ENCODE measurements at regions not wholly inside any gene's neighbourhood (a gene's known extent, or its start where the extent isn't known, plus 50 kb on each side); places are given as distances from the start of the nearest gene placed in this dataset.
"Not testable (repeated sequence)": the region's sequence is repeated elsewhere in the genome, so short reads cannot be mapped to it uniquely, and the experiment has no call there.

DNA sequence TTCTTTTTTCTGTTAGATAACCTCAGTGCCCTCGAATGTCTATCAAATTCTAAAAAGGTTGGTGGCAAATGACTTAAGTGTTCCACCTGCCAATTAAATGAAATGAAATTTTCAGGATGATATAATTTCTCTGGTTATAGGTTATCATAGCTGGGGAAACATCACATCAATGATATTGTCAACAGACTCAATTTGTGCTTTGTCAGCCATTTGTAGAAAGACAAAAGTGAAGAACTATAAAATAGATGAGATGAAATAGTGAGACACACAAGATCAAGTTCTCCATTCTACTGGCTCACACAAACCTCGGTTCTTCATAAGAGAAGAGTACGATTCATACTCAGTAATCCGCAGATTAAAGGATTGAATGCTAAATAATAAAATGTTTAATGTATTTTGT is 1443.2 kb upstream of the FLRT2 start:
- no peaks in the 10 kb centered on the region for H3K27me3 Mint-ChIP-seq (ENCODE audit: low read depth)

GRCh38 chr14:84087986-84088531 is 1441.9 kb upstream of the FLRT2 start:
- no peak overlapping the region for H3K4me3 Mint-ChIP-seq
- ATAC-seq (no peak), DNase-seq (no peak)
- H3K4me1 Mint-ChIP-seq (ENCODE audit: low read depth): no peaks in the 10 kb centered on the region
- H3K36me3 Mint-ChIP-seq (ENCODE audit: insufficient read depth): no peaks in the 10 kb centered on the region
- peaks cover 15% of the 10 kb centered on the region for H3K9me3 Mint-ChIP-seq
- H3K27me3 Mint-ChIP-seq (ENCODE audit: low read depth): no peaks in the 10 kb centered on the region

More for the DNA sequence above, 1443.2 kb upstream of the FLRT2 start:
- Mint-ChIP-seq H3K36me3 (ENCODE audit: insufficient read depth) (no peaks in the 10 kb centered on the region), H3K4me1 (ENCODE audit: low read depth) (no peaks in the 10 kb centered on the region), H3K4me3 (no peak overlapping the region), H3K9me3 (peaks cover 20% of the 10 kb centered on the region)
- ATAC-seq (no peak), DNase-seq (no peak)

DNA sequence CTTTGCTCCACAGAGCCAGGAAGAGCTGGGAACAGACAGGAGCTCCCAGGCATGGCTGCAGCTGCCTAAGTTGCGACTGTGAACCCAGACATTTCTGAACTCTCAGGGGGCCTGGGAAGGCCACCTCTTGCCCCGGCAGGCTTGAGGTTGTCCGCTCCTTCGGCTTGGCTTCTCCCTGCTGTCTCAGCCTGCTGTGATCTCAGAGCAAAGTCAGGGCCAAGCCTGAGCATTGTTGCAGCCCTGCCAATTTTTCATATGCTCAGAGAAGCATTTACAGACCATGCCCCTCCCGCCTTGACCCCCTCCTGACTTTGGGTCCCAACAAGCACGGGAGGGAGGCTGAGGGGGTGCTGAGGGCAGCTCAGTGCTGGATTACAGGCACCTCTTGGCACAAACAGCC is 1439.1 kb upstream of the FLRT2 start:
- Mint-ChIP-seq H3K4me3 (no peak overlapping the region), H3K9me3 (peaks cover 19% of the 10 kb centered on the region), H3K4me1 (ENCODE audit: low read depth) (no peaks in the 10 kb centered on the region), H3K36me3 (ENCODE audit: insufficient read depth) (no peaks in the 10 kb centered on the region), H3K27me3 (ENCODE audit: low read depth) (no peaks in the 10 kb centered on the region)
- ATAC-seq (no peak), DNase-seq (no peak)

GRCh38 chr14:84095681-84096080 is 1434.3 kb upstream of the FLRT2 start:
- H3K9me3 Mint-ChIP-seq: peaks cover 15% of the 10 kb centered on the region
- ATAC-seq: no peak
- H3K4me1 Mint-ChIP-seq (ENCODE audit: low read depth): no peaks in the 10 kb centered on the region
- H3K27me3 Mint-ChIP-seq (ENCODE audit: low read depth): no peaks in the 10 kb centered on the region
- H3K36me3 Mint-ChIP-seq (ENCODE audit: insufficient read depth): no peaks in the 10 kb centered on the region
- no peak for DNase-seq
- H3K4me3 Mint-ChIP-seq: no peak overlapping the region

DNA sequence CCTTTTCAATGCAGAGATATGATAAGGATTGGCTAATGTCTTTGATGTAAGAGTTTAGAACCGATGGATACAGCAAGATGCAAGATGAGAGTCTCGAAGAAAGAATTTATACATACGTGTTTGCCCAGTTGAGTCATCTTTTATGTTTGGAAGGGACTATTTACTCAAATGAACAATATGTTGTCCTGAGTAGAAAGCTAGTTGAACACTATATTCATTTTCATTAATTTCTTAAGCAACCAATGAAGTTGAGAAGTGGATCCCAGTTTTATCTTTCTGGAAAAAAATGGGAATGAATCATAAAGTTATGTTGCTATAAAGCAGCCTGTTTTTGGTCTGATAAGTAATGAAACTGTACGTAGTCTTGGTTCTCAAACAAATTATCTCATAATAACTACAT is 1431.7 kb upstream of the FLRT2 start:
- Mint-ChIP-seq H3K27me3 (ENCODE audit: low read depth) (no peaks in the 10 kb centered on the region), H3K36me3 (ENCODE audit: insufficient read depth) (no peaks in the 10 kb centered on the region), H3K4me1 (ENCODE audit: low read depth) (no peaks in the 10 kb centered on the region), H3K9me3 (peaks cover 29% of the 10 kb centered on the region), H3K4me3 (no peak overlapping the region)
- ATAC-seq (no peak), DNase-seq (no peak)

DNA sequence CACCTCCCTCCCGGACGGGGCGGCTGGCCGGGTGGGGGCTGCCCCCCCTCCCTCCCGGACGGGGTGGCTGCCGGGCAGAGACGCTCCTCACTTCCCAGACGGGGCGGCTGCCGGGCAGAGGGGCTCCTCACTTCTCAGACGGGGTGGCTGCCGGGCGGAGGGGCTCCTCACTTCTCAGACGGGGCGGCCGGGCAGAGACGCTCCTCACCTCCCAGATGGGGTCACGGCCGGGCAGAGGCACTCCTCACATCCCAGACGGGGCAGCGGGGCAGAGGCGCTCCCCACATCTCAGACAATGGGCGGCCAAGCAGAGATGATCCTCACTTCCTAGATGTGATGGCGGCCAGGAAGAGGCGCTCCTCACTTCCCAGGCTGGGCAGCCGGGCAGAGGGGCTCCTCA is 1430.4 kb upstream of the FLRT2 start:
- H3K27me3 Mint-ChIP-seq (ENCODE audit: low read depth); H3K4me1 Mint-ChIP-seq (ENCODE audit: low read depth); H3K4me3 Mint-ChIP-seq; ATAC-seq; H3K36me3 Mint-ChIP-seq (ENCODE audit: insufficient read depth); DNase-seq: not testable (repeated sequence)
- H3K9me3 Mint-ChIP-seq: peaks cover 33% of the 10 kb centered on the region

GRCh38 chr14:84107835-84108343 is 1422.1 kb upstream of the FLRT2 start:
- H3K4me3 Mint-ChIP-seq: no peak overlapping the region
- H3K36me3 Mint-ChIP-seq (ENCODE audit: insufficient read depth): no peaks in the 10 kb centered on the region
- DNase-seq: no peak
- peaks cover 21% of the 10 kb centered on the region for H3K9me3 Mint-ChIP-seq
- ATAC-seq: no peak
- no peaks in the 10 kb centered on the region for H3K27me3 Mint-ChIP-seq (ENCODE audit: low read depth)
- H3K4me1 Mint-ChIP-seq (ENCODE audit: low read depth): no peaks in the 10 kb centered on the region

GRCh38 chr14:84108746-84109457 is 1421.0 kb upstream of the FLRT2 start:
- no peak for ATAC-seq

DNA sequence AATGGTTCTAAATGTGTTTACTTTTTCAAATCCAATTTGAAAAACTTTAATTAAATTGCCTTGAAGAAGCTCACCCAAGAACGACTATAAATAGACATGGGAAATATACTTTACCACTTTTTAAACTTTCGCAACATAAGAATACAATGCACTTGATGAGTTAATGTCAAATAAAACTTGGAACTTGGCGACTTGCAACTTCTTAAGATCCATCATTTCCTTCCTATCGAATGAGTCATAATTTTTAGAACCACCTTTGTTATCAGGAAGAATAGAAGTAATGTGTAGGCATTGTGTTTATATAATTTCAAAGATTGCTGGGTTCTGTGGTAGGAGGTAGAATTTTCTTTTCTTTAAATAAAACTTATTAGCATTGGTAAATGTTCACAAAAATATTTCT is 1417.4 kb upstream of the FLRT2 start:
- H3K4me1 Mint-ChIP-seq (ENCODE audit: low read depth): no peaks in the 10 kb centered on the region
- no peaks in the 10 kb centered on the region for H3K27me3 Mint-ChIP-seq (ENCODE audit: low read depth)
- ATAC-seq (no peak), DNase-seq (no peak)
- no peak overlapping the region for H3K4me3 Mint-ChIP-seq
- H3K9me3 Mint-ChIP-seq: peaks cover 10% of the 10 kb centered on the region
- H3K36me3 Mint-ChIP-seq (ENCODE audit: insufficient read depth): no peaks in the 10 kb centered on the region

More at GRCh38 chr14:84108746-84109457, 1421.0 kb upstream of the FLRT2 start:
- Mint-ChIP-seq H3K4me1 (ENCODE audit: low read depth) (no peaks in the 10 kb centered on the region), H3K36me3 (ENCODE audit: insufficient read depth) (no peaks in the 10 kb centered on the region), H3K9me3 (peaks cover 21% of the 10 kb centered on the region), H3K27me3 (ENCODE audit: low read depth) (no peaks in the 10 kb centered on the region), H3K4me3 (no peak overlapping the region)
- DNase-seq: no peak

- H3K27me3 Mint-ChIP-seq (ENCODE audit: low read depth): no peaks in the 10 kb centered on the region
- DNase-seq: no peak
- ATAC-seq: no peak
- no peaks in the 10 kb centered on the region for H3K4me1 Mint-ChIP-seq (ENCODE audit: low read depth)
- no peaks in the 10 kb centered on the region for H3K9me3 Mint-ChIP-seq
- no peak overlapping the region for H3K4me3 Mint-ChIP-seq
- no peaks in the 10 kb centered on the region for H3K36me3 Mint-ChIP-seq (ENCODE audit: insufficient read depth)
These were observed 1404.3 kb upstream of the FLRT2 start for GRCh38 chr14:84125676-84126075.

DNA sequence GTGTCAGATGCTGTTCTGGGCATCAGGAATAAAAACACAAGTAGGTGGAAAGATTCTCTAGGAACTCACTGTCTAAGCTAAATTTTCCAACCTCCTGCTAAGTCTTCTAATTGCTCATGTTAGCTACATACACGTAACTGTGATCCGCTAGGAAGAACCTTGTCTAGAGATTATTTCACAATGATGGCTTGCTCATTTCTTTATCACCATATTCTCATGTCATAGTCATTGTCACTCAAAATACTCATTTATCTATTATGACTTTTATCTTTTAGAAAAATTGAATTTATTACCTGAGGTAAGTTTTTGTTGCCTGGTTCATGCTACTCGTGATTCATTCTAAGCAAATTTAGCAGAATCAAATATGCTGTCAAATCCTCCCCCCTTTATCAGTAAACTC is 1402.4 kb upstream of the FLRT2 start:
- H3K27me3 Mint-ChIP-seq (ENCODE audit: low read depth): no peaks in the 10 kb centered on the region
- DNase-seq: no peak
- no peaks in the 10 kb centered on the region for H3K4me1 Mint-ChIP-seq (ENCODE audit: low read depth)
- no peak for ATAC-seq
- no peaks in the 10 kb centered on the region for H3K36me3 Mint-ChIP-seq (ENCODE audit: insufficient read depth)
- no peaks in the 10 kb centered on the region for H3K9me3 Mint-ChIP-seq
- H3K4me3 Mint-ChIP-seq: no peak overlapping the region

GRCh38 chr14:84128050-84128449 is 1401.9 kb upstream of the FLRT2 start:
- Mint-ChIP-seq H3K27me3 (ENCODE audit: low read depth) (no peaks in the 10 kb centered on the region), H3K4me1 (ENCODE audit: low read depth) (no peaks in the 10 kb centered on the region), H3K4me3 (no peak overlapping the region), H3K9me3 (no peaks in the 10 kb centered on the region), H3K36me3 (ENCODE audit: insufficient read depth) (no peaks in the 10 kb centered on the region)
- ATAC-seq (no peak), DNase-seq (no peak)

DNA sequence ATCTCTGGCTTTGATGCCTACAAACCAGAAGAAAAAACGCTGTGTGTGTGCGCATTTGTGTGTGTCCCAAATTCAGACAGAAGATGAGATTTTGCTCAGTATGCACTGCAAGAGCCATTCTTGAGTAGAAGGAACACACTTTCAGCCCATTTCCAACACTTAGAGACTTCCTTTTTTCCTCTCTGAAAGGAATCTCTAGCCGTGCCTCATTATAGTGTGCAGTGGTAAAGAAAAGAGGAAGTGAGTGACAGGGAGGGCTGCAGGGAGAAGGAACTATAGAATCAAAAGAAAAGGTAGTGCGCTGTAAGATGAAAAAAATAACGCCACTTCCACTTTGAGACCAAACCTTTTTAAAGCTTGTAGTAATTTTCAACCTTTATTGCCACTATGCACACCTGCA is 1400.9 kb upstream of the FLRT2 start:
- no peaks in the 10 kb centered on the region for H3K27me3 Mint-ChIP-seq (ENCODE audit: low read depth)
- no peak for ATAC-seq
- H3K36me3 Mint-ChIP-seq (ENCODE audit: insufficient read depth): no peaks in the 10 kb centered on the region

DNA sequence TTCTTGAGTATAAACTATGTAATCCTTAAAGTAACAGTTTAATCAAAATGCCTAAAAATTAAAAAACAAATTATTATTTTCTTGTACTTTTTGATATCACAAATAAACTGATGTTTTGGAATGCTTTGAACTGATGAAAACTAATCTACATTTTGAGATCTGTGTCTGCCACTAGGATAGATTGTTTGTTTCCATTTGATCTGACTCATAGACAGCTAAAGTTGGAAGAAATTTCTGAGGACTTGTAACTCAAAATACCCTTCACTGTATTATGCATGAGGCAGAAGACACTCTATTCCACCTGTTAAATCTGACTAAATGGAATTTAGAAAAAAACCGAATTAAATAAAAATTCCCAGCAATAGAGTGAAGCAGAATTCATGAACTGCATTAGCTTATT is 1400.0 kb upstream of the FLRT2 start:
- ATAC-seq (no peak), DNase-seq (no peak)
- Mint-ChIP-seq H3K4me3 (no peak overlapping the region), H3K27me3 (ENCODE audit: low read depth) (no peaks in the 10 kb centered on the region), H3K36me3 (ENCODE audit: insufficient read depth) (no peaks in the 10 kb centered on the region), H3K4me1 (ENCODE audit: low read depth) (no peaks in the 10 kb centered on the region), H3K9me3 (no peaks in the 10 kb centered on the region)

More for the DNA sequence above, 1400.9 kb upstream of the FLRT2 start:
- H3K9me3 Mint-ChIP-seq: no peaks in the 10 kb centered on the region
- no peaks in the 10 kb centered on the region for H3K4me1 Mint-ChIP-seq (ENCODE audit: low read depth)
- no peak for DNase-seq
- H3K4me3 Mint-ChIP-seq: no peak overlapping the region

GRCh38 chr14:84131924-84132323 is 1398.0 kb upstream of the FLRT2 start:
- no peak for ATAC-seq
- H3K27me3 Mint-ChIP-seq (ENCODE audit: low read depth): no peaks in the 10 kb centered on the region
- peaks cover 10% of the 10 kb centered on the region for H3K9me3 Mint-ChIP-seq
- no peak overlapping the region for H3K4me3 Mint-ChIP-seq
- H3K36me3 Mint-ChIP-seq (ENCODE audit: insufficient read depth): no peaks in the 10 kb centered on the region
- H3K4me1 Mint-ChIP-seq (ENCODE audit: low read depth): no peaks in the 10 kb centered on the region
- DNase-seq: no peak
